ENCODE measurements at regions not wholly inside any gene's neighbourhood (a gene's known extent, or its start where the extent isn't known, plus 50 kb on each side); places are given as distances from the start of the nearest gene placed in this dataset.

DNA sequence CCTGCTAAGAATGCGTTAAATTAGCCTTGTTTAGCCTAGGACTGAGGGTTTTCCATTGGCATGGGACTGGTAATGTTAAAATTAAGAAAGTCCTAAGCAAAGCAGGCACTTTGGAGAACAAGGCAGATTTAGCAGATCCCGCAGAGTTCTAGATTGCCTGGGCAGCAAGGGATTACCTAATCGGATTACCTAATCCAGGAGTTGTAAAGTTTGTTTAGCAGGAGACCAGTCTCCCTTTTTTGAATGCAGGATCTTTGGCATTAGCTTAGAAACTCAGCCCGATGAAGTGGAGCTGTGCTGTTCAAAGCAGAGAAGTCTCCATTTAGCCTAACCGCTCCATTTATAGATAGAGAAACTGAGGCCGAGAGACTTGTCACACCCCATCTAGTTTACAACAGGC, 206.0 kb downstream of the DMRT2 start:
- CTCF ChIA-PET = no interaction called here
- WGBS (ENCODE audit: insufficient coverage) = 98% methylated on average over 6 of the region's 6 CpGs
- no peak for DNase-seq
- Histone ChIP-seq H3K4me3 (ENCODE audit: control insufficient read depth in 1 of 7, extremely low read depth in 1 of 7, insufficient read depth in 4 of 7, low read depth in 2 of 7, low read length in 6 of 7) (no peak overlapping the region), H3K27ac (ENCODE audit: insufficient read depth in 1 of 2, low read depth in 1 of 2, low read length in 2 of 2, poor library complexity in 1 of 2, severe bottlenecking in 2 of 2) (no peak overlapping the region), H3K4me1 (ENCODE audit: control extremely low read depth in 1 of 4, control insufficient read depth in 4 of 4, insufficient read depth in 4 of 4, low read length in 3 of 4) (no peaks in the 10 kb centered on the region), H3K36me3 (ENCODE audit: control insufficient read depth in 4 of 4, insufficient read depth in 4 of 4, low read length in 3 of 4) (no peaks in the 10 kb centered on the region), H3K9me3 (ENCODE audit: control extremely low read depth in 1 of 5, control insufficient read depth in 4 of 5, insufficient read depth in 2 of 5, low read depth in 1 of 5, low read length in 4 of 5) (no peaks in the 10 kb centered on the region), H3K27me3 (replicated peaks in 2 of 5; ENCODE audit: control insufficient read depth in 4 of 5, insufficient read depth in 5 of 5, low read length in 4 of 5) (peaks cover 0 to 3% (median 0%) of the 10 kb centered on the region in 5 experiments)
- POLR2A ChIA-PET = no interaction called here

DNA sequence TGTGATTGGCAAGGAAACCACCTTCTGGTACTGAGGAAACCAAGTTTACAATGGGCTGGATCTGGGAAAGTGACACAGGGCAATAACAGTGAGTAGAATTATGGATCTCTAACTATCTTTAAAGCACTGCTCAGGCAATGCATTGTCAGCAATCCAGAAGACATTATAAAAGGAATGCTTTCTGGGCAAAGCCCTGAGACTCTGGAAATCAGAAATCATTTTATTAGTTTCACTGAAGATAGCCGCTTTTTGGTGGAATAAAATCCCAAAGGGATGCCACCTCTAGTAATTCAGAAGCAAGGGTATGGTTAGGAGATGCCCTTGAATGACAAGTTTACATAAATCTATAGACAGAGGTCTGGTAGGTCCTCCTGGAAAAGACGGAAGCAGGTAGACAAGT, 211.1 kb downstream of the DMRT2 start:
- H3K36me3 ChIP-seq (ENCODE audit: control insufficient read depth in 4 of 4, insufficient read depth in 4 of 4, low read length in 3 of 4) = no peaks in the 10 kb centered on the region
- WGBS (ENCODE audit: insufficient coverage) = 100% methylated on average over 1 of the region's 2 CpGs
- no peaks in the 10 kb centered on the region for H3K27me3 ChIP-seq (replicated peaks in 2 of 5; ENCODE audit: control insufficient read depth in 4 of 5, insufficient read depth in 5 of 5, low read length in 4 of 5)

DNA sequence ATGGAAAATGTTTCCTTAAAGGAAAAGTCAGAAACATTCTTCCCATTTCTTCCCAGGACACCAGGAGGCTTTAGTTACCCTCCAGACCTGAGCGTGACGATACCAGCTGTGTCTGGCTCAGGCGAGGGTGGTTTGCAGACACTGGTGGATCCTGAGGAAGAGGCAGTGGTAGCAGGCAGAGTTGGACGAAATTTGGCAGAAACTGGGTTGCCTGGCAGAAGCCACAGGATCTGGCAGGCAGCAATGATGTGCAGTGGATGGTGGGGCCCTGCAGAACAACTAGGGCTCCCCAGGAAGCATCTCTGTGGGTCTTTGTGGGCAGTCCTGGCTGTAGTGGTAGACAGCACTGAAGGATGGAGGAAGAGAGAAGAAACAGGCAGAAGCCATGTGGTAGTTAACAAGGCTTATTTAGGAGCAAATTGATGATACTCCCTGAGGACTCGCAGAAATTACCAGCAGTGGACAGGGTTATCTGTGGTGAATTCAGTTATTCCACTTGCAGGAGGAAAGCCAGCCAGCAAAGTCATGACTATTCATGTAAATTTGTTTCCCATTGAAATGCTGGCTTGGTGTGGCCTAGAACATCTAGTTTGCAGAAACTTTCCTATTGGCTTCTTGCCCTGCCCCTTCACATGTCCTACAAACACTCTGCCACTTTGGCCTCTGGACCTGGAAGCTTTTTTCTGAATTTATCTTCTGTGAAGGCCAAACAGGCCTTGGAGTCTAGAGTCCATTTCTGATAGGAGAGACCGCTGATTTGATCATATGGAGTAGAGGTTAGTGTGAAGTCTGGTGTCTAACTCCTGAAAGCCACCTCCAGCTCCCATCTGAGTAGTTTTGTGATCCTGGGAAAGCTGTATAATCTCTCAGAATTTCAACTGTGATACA, 212.0 kb downstream of the DMRT2 start:
- no peak for DNase-seq
- Histone ChIP-seq H3K9me3 (ENCODE audit: control extremely low read depth in 1 of 5, control insufficient read depth in 4 of 5, insufficient read depth in 2 of 5, low read depth in 1 of 5, low read length in 4 of 5) (no peaks in the 10 kb centered on the region), H3K4me3 (ENCODE audit: control insufficient read depth in 1 of 7, extremely low read depth in 1 of 7, insufficient read depth in 4 of 7, low read depth in 2 of 7, low read length in 6 of 7) (no peak overlapping the region), H3K27ac (ENCODE audit: insufficient read depth in 1 of 2, low read depth in 1 of 2, low read length in 2 of 2, poor library complexity in 1 of 2, severe bottlenecking in 2 of 2) (no peak overlapping the region), H3K27me3 (replicated peaks in 2 of 5; ENCODE audit: control insufficient read depth in 4 of 5, insufficient read depth in 5 of 5, low read length in 4 of 5) (no peaks in the 10 kb centered on the region), H3K4me1 (ENCODE audit: control extremely low read depth in 1 of 4, control insufficient read depth in 4 of 4, insufficient read depth in 4 of 4, low read length in 3 of 4) (no peaks in the 10 kb centered on the region), H3K36me3 (ENCODE audit: control insufficient read depth in 4 of 4, insufficient read depth in 4 of 4, low read length in 3 of 4) (no peaks in the 10 kb centered on the region)
- WGBS (ENCODE audit: insufficient coverage) = 89% methylated on average over 6 of the region's 6 CpGs
- ChIA-PET POLR2A (no interaction called here), CTCF (interaction anchor here (1.5 kb wide), 1 partner anchor 23 kb away, joined by 3 read pairs; no protein-coding TSS in a partner anchor)

More for the DNA sequence above, 211.1 kb downstream of the DMRT2 start:
- Histone ChIP-seq H3K4me3 (ENCODE audit: control insufficient read depth in 1 of 7, extremely low read depth in 1 of 7, insufficient read depth in 4 of 7, low read depth in 2 of 7, low read length in 6 of 7) (no peak overlapping the region), H3K27ac (ENCODE audit: insufficient read depth in 1 of 2, low read depth in 1 of 2, low read length in 2 of 2, poor library complexity in 1 of 2, severe bottlenecking in 2 of 2) (no peak overlapping the region), H3K4me1 (ENCODE audit: control extremely low read depth in 1 of 4, control insufficient read depth in 4 of 4, insufficient read depth in 4 of 4, low read length in 3 of 4) (no peaks in the 10 kb centered on the region), H3K9me3 (ENCODE audit: control extremely low read depth in 1 of 5, control insufficient read depth in 4 of 5, insufficient read depth in 2 of 5, low read depth in 1 of 5, low read length in 4 of 5) (no peaks in the 10 kb centered on the region)
- ChIA-PET CTCF (interaction anchor here (1.5 kb wide), 1 partner anchor 22 kb away, joined by 3 read pairs; no protein-coding TSS in a partner anchor), POLR2A (no interaction called here)
- no peak for DNase-seq

DNA sequence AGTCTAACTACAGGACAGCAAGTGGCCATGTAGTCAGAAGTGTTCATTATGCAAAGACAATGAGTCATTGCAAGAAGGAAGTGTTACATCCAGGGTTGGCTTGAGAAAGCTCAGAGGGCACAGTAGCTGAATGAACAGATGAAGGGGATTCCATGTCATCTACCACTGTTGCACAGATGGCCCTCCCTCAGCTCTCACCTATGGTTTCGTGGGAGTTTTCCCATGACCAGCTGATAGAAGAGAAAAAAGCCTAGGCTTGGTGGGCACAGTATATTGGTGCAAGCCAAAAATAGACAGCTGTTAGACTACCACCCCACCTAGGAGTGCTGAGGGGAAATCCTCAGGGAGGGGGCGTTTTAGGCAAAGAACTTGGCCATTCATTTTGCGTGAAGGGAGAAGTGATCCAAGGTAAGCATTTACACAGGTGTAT, 217.0 kb downstream of the DMRT2 start:
- H3K27me3 ChIP-seq (replicated peaks in 2 of 5; ENCODE audit: control insufficient read depth in 4 of 5, insufficient read depth in 5 of 5, low read length in 4 of 5) = peaks cover 0 to 4% (median 0%) of the 10 kb centered on the region in 5 experiments
- no peak overlapping the region for H3K4me3 ChIP-seq (ENCODE audit: control insufficient read depth in 1 of 7, extremely low read depth in 1 of 7, insufficient read depth in 4 of 7, low read depth in 2 of 7, low read length in 6 of 7)
- ChIA-PET POLR2A (no interaction called here), CTCF (no interaction called here)
- no peak for DNase-seq
- H3K4me1 ChIP-seq (ENCODE audit: control extremely low read depth in 1 of 4, control insufficient read depth in 4 of 4, insufficient read depth in 4 of 4, low read length in 3 of 4) = no peaks in the 10 kb centered on the region
- no peaks in the 10 kb centered on the region for H3K9me3 ChIP-seq (ENCODE audit: control extremely low read depth in 1 of 5, control insufficient read depth in 4 of 5, insufficient read depth in 2 of 5, low read depth in 1 of 5, low read length in 4 of 5)
- WGBS (ENCODE audit: insufficient coverage) = 88% methylated on average over 3 of the region's 3 CpGs
- H3K36me3 ChIP-seq (ENCODE audit: control insufficient read depth in 4 of 4, insufficient read depth in 4 of 4, low read length in 3 of 4) = no peaks in the 10 kb centered on the region
- no peak overlapping the region for H3K27ac ChIP-seq (ENCODE audit: insufficient read depth in 1 of 2, low read depth in 1 of 2, low read length in 2 of 2, poor library complexity in 1 of 2, severe bottlenecking in 2 of 2)

DNA sequence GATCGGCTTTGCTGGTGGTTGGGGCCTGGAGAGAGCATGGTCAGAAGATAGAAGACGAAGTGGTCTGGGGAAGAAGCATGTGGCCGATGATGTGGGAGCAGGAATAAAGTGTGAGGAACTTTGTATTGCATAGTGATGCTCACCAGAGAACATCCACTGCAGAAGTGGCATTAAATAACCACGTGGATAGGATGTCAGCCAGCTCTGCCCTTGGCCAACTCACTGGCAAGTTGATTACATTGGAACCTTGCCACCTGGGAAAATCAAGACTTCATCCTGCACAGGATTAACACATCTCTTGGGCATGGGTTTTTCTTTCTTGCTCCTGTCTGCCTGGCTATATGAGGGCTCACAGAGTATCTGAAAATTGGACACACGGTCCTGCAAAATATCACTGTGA, 217.4 kb downstream of the DMRT2 start:
- Histone ChIP-seq H3K27ac (ENCODE audit: insufficient read depth in 1 of 2, low read depth in 1 of 2, low read length in 2 of 2, poor library complexity in 1 of 2, severe bottlenecking in 2 of 2) (no peak overlapping the region), H3K9me3 (ENCODE audit: control extremely low read depth in 1 of 5, control insufficient read depth in 4 of 5, insufficient read depth in 2 of 5, low read depth in 1 of 5, low read length in 4 of 5) (no peaks in the 10 kb centered on the region), H3K4me1 (ENCODE audit: control extremely low read depth in 1 of 4, control insufficient read depth in 4 of 4, insufficient read depth in 4 of 4, low read length in 3 of 4) (no peaks in the 10 kb centered on the region), H3K27me3 (replicated peaks in 2 of 5; ENCODE audit: control insufficient read depth in 4 of 5, insufficient read depth in 5 of 5, low read length in 4 of 5) (peaks cover 0 to 4% (median 0%) of the 10 kb centered on the region in 5 experiments), H3K4me3 (ENCODE audit: control insufficient read depth in 1 of 7, extremely low read depth in 1 of 7, insufficient read depth in 4 of 7, low read depth in 2 of 7, low read length in 6 of 7) (no peak overlapping the region), H3K36me3 (ENCODE audit: control insufficient read depth in 4 of 4, insufficient read depth in 4 of 4, low read length in 3 of 4) (no peaks in the 10 kb centered on the region)
- 95% methylated on average over 5 of the region's 5 CpGs for WGBS (ENCODE audit: insufficient coverage)
- ChIA-PET CTCF (no interaction called here), POLR2A (no interaction called here)
- no peak for DNase-seq

DNA sequence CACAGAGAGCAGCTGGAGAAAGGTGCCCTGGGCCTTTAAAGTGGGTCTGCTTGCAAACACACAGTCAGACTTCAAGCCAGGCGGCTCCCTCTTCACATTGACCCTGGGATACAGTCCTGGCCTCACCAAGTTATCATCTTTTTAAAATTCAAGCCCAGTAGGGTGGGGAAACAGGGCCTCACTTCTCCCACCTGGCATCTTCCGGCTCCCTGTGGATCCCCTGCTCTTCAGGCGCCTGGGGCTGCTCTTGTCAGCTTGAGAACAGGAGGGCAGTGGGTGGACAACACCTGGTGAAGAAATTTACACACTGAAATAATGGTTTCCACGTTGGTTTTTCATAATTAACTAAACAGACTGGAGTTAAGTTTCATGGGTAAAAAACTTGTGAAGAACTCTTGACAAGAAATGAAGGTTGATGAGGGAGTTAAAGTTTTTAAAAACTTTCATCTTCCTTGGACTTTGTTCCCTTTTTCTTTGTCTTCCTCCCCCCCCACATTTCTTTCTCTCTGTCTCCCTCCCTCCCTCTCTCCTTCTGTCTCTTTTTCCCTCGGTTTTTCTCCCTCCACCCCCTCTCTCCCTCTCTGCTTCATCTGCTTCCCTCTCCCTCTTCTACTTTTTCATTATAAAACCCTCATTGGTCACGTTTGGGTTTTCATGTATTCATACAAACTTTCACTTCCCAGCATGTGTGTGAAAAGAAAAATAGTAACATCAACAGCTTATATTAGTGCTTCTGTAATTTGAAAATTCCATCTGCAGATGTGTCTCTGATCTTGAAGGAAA, 219.6 kb downstream of the DMRT2 start:
- DNase-seq = no peak
- H3K27ac ChIP-seq (ENCODE audit: insufficient read depth in 1 of 2, low read depth in 1 of 2, low read length in 2 of 2, poor library complexity in 1 of 2, severe bottlenecking in 2 of 2) = no peak overlapping the region
- CTCF ChIA-PET = no interaction called here
- no peaks in the 10 kb centered on the region for H3K4me1 ChIP-seq (ENCODE audit: control extremely low read depth in 1 of 4, control insufficient read depth in 4 of 4, insufficient read depth in 4 of 4, low read length in 3 of 4)
- POLR2A ChIA-PET = no interaction called here
- 72% methylated on average over 3 of the region's 6 CpGs for WGBS (ENCODE audit: insufficient coverage)
- H3K4me3 ChIP-seq (ENCODE audit: control insufficient read depth in 1 of 7, extremely low read depth in 1 of 7, insufficient read depth in 4 of 7, low read depth in 2 of 7, low read length in 6 of 7) = no peak overlapping the region
- no peaks in the 10 kb centered on the region for H3K36me3 ChIP-seq (ENCODE audit: control insufficient read depth in 4 of 4, insufficient read depth in 4 of 4, low read length in 3 of 4)
- H3K27me3 ChIP-seq (replicated peaks in 2 of 5; ENCODE audit: control insufficient read depth in 4 of 5, insufficient read depth in 5 of 5, low read length in 4 of 5) = peaks cover 0 to 4% (median 0%) of the 10 kb centered on the region in 5 experiments
- H3K9me3 ChIP-seq (ENCODE audit: control extremely low read depth in 1 of 5, control insufficient read depth in 4 of 5, insufficient read depth in 2 of 5, low read depth in 1 of 5, low read length in 4 of 5) = no peaks in the 10 kb centered on the region

DNA sequence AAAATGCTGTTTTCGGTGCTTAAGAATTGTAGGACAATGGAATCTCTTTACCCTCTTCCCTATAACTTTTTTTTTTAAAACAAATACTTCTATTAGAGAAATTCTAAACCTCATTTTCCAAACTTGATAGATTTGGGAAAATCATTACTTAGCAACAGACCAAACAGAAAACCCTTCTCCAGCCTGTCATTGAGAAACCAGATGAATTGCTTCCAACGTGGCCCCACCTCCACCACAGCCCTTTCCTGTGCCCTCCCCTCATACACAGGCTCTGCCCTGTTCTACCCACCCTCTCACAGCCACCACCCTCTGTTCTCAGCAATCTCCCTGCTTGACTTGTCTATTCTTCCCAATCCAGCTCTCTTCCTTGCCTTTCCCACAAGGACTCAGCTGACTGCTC, 221.2 kb downstream of the DMRT2 start:
- no peak overlapping the region for H3K4me3 ChIP-seq (ENCODE audit: control insufficient read depth in 1 of 7, extremely low read depth in 1 of 7, insufficient read depth in 4 of 7, low read depth in 2 of 7, low read length in 6 of 7)
- no peak overlapping the region for H3K27ac ChIP-seq (ENCODE audit: insufficient read depth in 1 of 2, low read depth in 1 of 2, low read length in 2 of 2, poor library complexity in 1 of 2, severe bottlenecking in 2 of 2)
- ChIA-PET CTCF (no interaction called here), POLR2A (no interaction called here)
- peaks cover 0 to 4% (median 0%) of the 10 kb centered on the region in 5 experiments for H3K27me3 ChIP-seq (replicated peaks in 2 of 5; ENCODE audit: control insufficient read depth in 4 of 5, insufficient read depth in 5 of 5, low read length in 4 of 5)
- no peak for DNase-seq
- H3K4me1 ChIP-seq (ENCODE audit: control extremely low read depth in 1 of 4, control insufficient read depth in 4 of 4, insufficient read depth in 4 of 4, low read length in 3 of 4) = no peaks in the 10 kb centered on the region
- no peaks in the 10 kb centered on the region for H3K9me3 ChIP-seq (ENCODE audit: control extremely low read depth in 1 of 5, control insufficient read depth in 4 of 5, insufficient read depth in 2 of 5, low read depth in 1 of 5, low read length in 4 of 5)
- whole genome bisulfite sequencing (ENCODE audit: insufficient coverage) = no CpG with 5 or more reads among the region's 2 CpGs
- H3K36me3 ChIP-seq (ENCODE audit: control insufficient read depth in 4 of 4, insufficient read depth in 4 of 4, low read length in 3 of 4) = no peaks in the 10 kb centered on the region

Data from common myeloid progenitor, CD34-positive (primary cell).